SK-N-MC (cell line): ENCODE measurements at regions not wholly inside any gene's neighbourhood (a gene's known extent, or its start where the extent isn't known, plus 50 kb on each side); places are given as distances from the start of the nearest gene placed in this dataset.

Experiments used
- EZH2 ChIP-seq: fragments of 200-600 bp; sonication (generic); IDR thresholded peaks from one replicate; pipeline ENCODE4 v1.6.1; 2017; ENCODE audit warnings: antibody characterized with exemption
- FOXP2 ChIP-seq: optimal IDR thresholded peaks from 2 replicates; pipeline ENCODE3; 2011; ENCODE audit warnings: mild to moderate bottlenecking, moderate library complexity; ENCODE audit not compliant: insufficient read depth; ENCODE audit errors: extremely low read length, control extremely low read depth
- POLR2AphosphoS5 ChIP-seq: IDR thresholded peaks from 2 replicates; pipeline ENCODE4 v1.6.1; 2012; ENCODE audit warnings: mild to moderate bottlenecking, low read depth, low read length, borderline replicate concordance

DNA sequence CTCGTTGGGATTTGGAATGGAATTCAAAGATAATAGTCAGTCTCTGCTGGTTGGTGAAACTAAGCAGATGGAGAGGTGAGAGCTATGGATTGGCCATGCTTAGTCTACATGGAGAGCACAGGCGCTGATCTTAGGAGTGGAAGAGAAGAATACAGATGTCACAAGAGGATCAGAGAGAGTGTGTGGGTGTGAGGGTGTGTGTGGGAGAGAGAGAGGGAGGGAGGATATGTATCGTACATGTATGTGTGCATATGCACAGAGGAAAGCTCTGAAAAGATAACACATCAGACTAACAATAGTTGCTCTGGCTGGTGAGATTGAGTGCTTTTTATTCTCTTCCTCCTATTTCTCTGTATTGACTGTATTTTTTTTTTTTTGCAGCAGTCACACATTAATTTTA, 686.2 kb upstream of the TBX3 start:
- TF ChIP-seq POLR2AphosphoS5 (no peak), EZH2 (no peak), FOXP2 (no peak)
